HEK293 (cell line): ENCODE measurements at regions not wholly inside any gene's neighbourhood (a gene's known extent, or its start where the extent isn't known, plus 50 kb on each side); places are given as distances from the start of the nearest gene placed in this dataset.

Experiments
- CTCF ChIA-PET: fragments of 350-600 bp; formaldehyde crosslinking; extraction: SDS; loops from one replicate; lab custom pipeline; 2021; ENCODE audit warnings: antibody characterized with exemption; lab: Yijun Ruan, JAX
- POLR2A ChIA-PET: fragments of 300-600 bp; formaldehyde crosslinking; extraction: SDS; loops from one replicate; lab custom pipeline; 2020; ENCODE audit warnings: antibody characterized with exemption, inconsistent platforms; lab: Yijun Ruan, JAX
- H3K27ac ChIP-seq: fragments of 200-500 bp; sonication (Bioruptor generic); 2 replicates; pipeline ENCODE4 v1.5.1; 2014; ENCODE audit warnings: low read depth, low read length, control low read depth, inconsistent platforms; ENCODE audit errors: extremely low read depth
- H3K36me3 ChIP-seq, 2 experiments: fragments of 200-500 bp in 1 of 2; sonication (Bioruptor generic) in 1 of 2; 1 replicate in 1 of 2; 2 replicates in 1 of 2; pipeline ENCODE4 v1.5.1; 2014 to 2017; ENCODE audit warnings: inconsistent platforms in 2 of 2, low read length in 2 of 2; ENCODE audit not compliant: control insufficient read depth in 2 of 2, insufficient read depth in 1 of 2
- H3K4me1 ChIP-seq: fragments of 200-500 bp; sonication (Bioruptor generic); 2 replicates; pipeline ENCODE4 v1.5.1; 2014; ENCODE audit warnings: mild to moderate bottlenecking, low read length, inconsistent platforms; ENCODE audit not compliant: control insufficient read depth, insufficient read depth
- H3K4me3 ChIP-seq: 2 replicates; pipeline ENCODE4 v1.5.1; 2011; ENCODE audit warnings: low read depth, mild to moderate bottlenecking, control low read depth, low read length, moderate library complexity
- H3K9me3 ChIP-seq: fragments of 200-500 bp; sonication (Bioruptor generic); 2 replicates; pipeline ENCODE4 v1.5.1; 2014; ENCODE audit warnings: low read depth, low read length, inconsistent platforms; ENCODE audit not compliant: control insufficient read depth, insufficient read depth
- BCL11A ChIP-seq: fragments of 450-650 bp; formaldehyde crosslinking; IDR thresholded peaks from 2 replicates; pipeline ENCODE4 v1.5.1; 2016; ENCODE audit warnings: low read depth, missing biosample characterization, missing genetic modification characterization
- BCL6B ChIP-seq: fragments of 450-650 bp; formaldehyde crosslinking; IDR thresholded peaks from 2 replicates; pipeline ENCODE4 v1.5.1; 2017; ENCODE audit warnings: missing biosample characterization, missing genetic modification characterization
- FEZF1 ChIP-seq: fragments of 450-650 bp; formaldehyde crosslinking; IDR thresholded peaks from 2 replicates; pipeline ENCODE4 v1.5.1; 2016; ENCODE audit warnings: missing biosample characterization, missing genetic modification characterization
- KLF16 ChIP-seq: fragments of 450-650 bp; formaldehyde crosslinking; IDR thresholded peaks from 2 replicates; pipeline ENCODE4 v1.5.1; 2017; ENCODE audit warnings: missing biosample characterization, missing genetic modification characterization
- PATZ1 ChIP-seq: fragments of 450-650 bp; formaldehyde crosslinking; IDR thresholded peaks from 2 replicates; pipeline ENCODE4 v1.5.1; 2016; ENCODE audit warnings: missing biosample characterization, missing genetic modification characterization
- PRDM1 ChIP-seq: fragments of 450-650 bp; formaldehyde crosslinking; IDR thresholded peaks from 2 replicates; pipeline ENCODE4; 2016; ENCODE audit warnings: missing biosample characterization, missing genetic modification characterization
- SCRT2 ChIP-seq: fragments of 450-650 bp; formaldehyde crosslinking; IDR thresholded peaks from 2 replicates; pipeline ENCODE4 v1.5.1; 2016; ENCODE audit warnings: missing biosample characterization, missing genetic modification characterization
- SETDB1 ChIP-seq: IDR thresholded peaks from one replicate; pipeline ENCODE4 v1.6.1; 2017; ENCODE audit warnings: mild to moderate bottlenecking, low read length, moderate library complexity, mixed read lengths; ENCODE audit not compliant: insufficient read length
- WT1 ChIP-seq: fragments of 450-650 bp; formaldehyde crosslinking; IDR thresholded peaks from 2 replicates; pipeline ENCODE4 v1.5.1; 2016; ENCODE audit warnings: missing biosample characterization, missing genetic modification characterization
- ZNF169 ChIP-seq: fragments of 450-650 bp; formaldehyde crosslinking; IDR thresholded peaks from 2 replicates; pipeline ENCODE4 v1.5.1; 2016; ENCODE audit warnings: missing biosample characterization, missing genetic modification characterization
- ZNF202 ChIP-seq: fragments of 450-650 bp; formaldehyde crosslinking; IDR thresholded peaks from 2 replicates; pipeline ENCODE4 v1.5.1; 2016; ENCODE audit warnings: missing biosample characterization, missing genetic modification characterization, borderline replicate concordance
- ZNF239 ChIP-seq: fragments of 450-650 bp; formaldehyde crosslinking; IDR thresholded peaks from 2 replicates; pipeline ENCODE4 v1.5.1; 2016; ENCODE audit warnings: missing biosample characterization, missing genetic modification characterization
- ZNF274 ChIP-seq, 2 experiments: fragments of 200-500 bp in 1 of 2; fragments of 450-650 bp in 1 of 2; sonication (Bioruptor generic) in 1 of 2; formaldehyde crosslinking in 1 of 2; IDR thresholded peaks; 2 replicates each; pipeline versions ENCODE4 v1.5.1 to v1.6.1; 2014 to 2016; ENCODE audit warnings: borderline replicate concordance in 1 of 2, inconsistent platforms in 1 of 2, low read length in 1 of 2, missing biosample characterization in 1 of 2, missing genetic modification characterization in 1 of 2
- ZNF623 ChIP-seq: fragments of 450-650 bp; formaldehyde crosslinking; IDR thresholded peaks from 2 replicates; pipeline ENCODE4 v1.5.1; 2016; ENCODE audit warnings: missing biosample characterization, missing genetic modification characterization
- ZNF692 ChIP-seq: fragments of 450-650 bp; formaldehyde crosslinking; IDR thresholded peaks from 2 replicates; pipeline ENCODE4 v1.5.1; 2016; ENCODE audit warnings: missing biosample characterization, missing genetic modification characterization
- ZNF843 ChIP-seq: fragments of 450-650 bp; formaldehyde crosslinking; IDR thresholded peaks from 2 replicates; pipeline ENCODE4 v1.5.1; 2016; ENCODE audit warnings: missing biosample characterization, missing genetic modification characterization
- ZXDB ChIP-seq: fragments of 450-650 bp; formaldehyde crosslinking; IDR thresholded peaks from 2 replicates; pipeline ENCODE4 v1.5.1; 2016; ENCODE audit warnings: missing biosample characterization, missing genetic modification characterization

GRCh38 chr6:140050101-140050995 lies 675.9 kb upstream of the CITED2 start (continued):
- no peak for TF ChIP-seq PATZ1 (tag by site-specific recombination)
- no peak for TF ChIP-seq KLF16 (tag by site-specific recombination)
- TF ChIP-seq SCRT2 (tag by site-specific recombination), result no peak
- TF ChIP-seq ZNF239 (tag by site-specific recombination), result no peak
- TF ChIP-seq ZNF202 (tag by site-specific recombination), result no peak
- no peak for TF ChIP-seq BCL11A
- TF ChIP-seq ZNF274 (IDR thresholded peaks at IDR 0.05; ENCODE audit: low read length), result no peak
- TF ChIP-seq ZNF274 (tag by site-specific recombination; IDR thresholded peaks at IDR 0.05; ENCODE audit: borderline replicate concordance), result no peak
- TF ChIP-seq ZNF623, result no peak
- TF ChIP-seq ZNF169 (tag by site-specific recombination), result no peak
- TF ChIP-seq, all 188 proteins: peak for 9

GRCh38 chr6:140049251-140049650 lies 674.8 kb upstream of the CITED2 start:
- Histone ChIP-seq H3K27ac (no peak overlapping the region), H3K4me3 (no peak overlapping the region), H3K4me1 (peaks cover 11% of the 10 kb centered on the region), H3K9me3 (no peaks in the 10 kb centered on the region), H3K36me3 (no peaks in the 10 kb centered on the region)
- ChIA-PET CTCF (no interaction called here), POLR2A (interaction anchor here (1.4 kb wide), 1 partner anchor 675 kb away, joined by 4 read pairs; the partner anchor contains the start of gene CITED2)
- TF ChIP-seq ZXDB (tag by site-specific recombination) (0 out of 2 replicates have a peak, but pooled peaks have one; percentile 36), WT1 (tag by site-specific recombination) (peak; percentile 43; the same call in 1 of the 2 replicates), BCL11A (no peak), ZNF692 (tag by site-specific recombination) (no peak), ZNF843 (tag by site-specific recombination) (0 out of 2 replicates have a peak, but pooled peaks have one; percentile 42), BCL6B (0 out of 2 replicates have a peak, but pooled peaks have one; percentile 20), FEZF1 (tag by site-specific recombination) (peak; percentile 31)

GRCh38 chr6:140048202-140048790 lies 673.8 kb upstream of the CITED2 start:
- peaks cover 13% of the 10 kb centered on the region for H3K4me1 ChIP-seq
- POLR2A ChIA-PET, result no interaction called here
- TF ChIP-seq PRDM1 (tag by site-specific recombination), result peak; percentile 38; the same call in 1 of the 2 replicates
- TF ChIP-seq SETDB1, result no peak

More at GRCh38 chr6:140048202-140048790, 673.8 kb upstream of the CITED2 start:
- H3K4me3 ChIP-seq, result no peak overlapping the region
- no peaks in the 10 kb centered on the region for H3K36me3 ChIP-seq
- H3K27ac ChIP-seq, result no peak overlapping the region
- CTCF ChIA-PET, result interaction anchor here (0.7 to 0.8 kb wide), 2 partner anchors 167 to 710 kb away, joined by 5 to 7 read pairs; no protein-coding TSS in a partner anchor
- H3K9me3 ChIP-seq, result no peaks in the 10 kb centered on the region
